GF-D8 (cell line): ENCODE measurements at regions not wholly inside any gene's neighbourhood (a gene's known extent, or its start where the extent isn't known, plus 50 kb on each side); places are given as distances from the start of the nearest gene placed in this dataset.

Experiments used
- DNase-seq: peaks from one replicate; lab custom pipeline; 2025; lab: John Stamatoyannopoulos, UW

DNA sequence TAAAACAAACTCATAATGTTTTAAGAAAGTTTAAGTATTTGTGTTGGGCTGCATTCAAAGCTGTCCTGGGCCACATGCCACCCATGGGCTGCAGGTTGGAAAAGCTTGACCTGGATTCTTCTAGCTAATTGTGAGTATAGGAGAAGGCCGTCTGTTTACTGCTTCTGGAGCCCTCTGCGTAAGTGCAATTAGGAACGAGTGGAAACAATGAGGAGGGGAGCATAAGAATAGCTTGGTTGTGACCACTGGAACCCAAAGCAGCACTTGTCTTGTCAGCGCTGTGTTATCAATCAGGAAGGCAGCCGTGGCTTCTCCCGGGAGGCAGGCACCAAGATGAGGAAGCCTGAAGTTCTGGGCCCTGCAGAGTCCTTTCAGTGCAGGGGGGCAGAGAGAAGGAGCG is 110.4 kb upstream of the MBNL2 start:
- DNase-seq = no peak

DNA sequence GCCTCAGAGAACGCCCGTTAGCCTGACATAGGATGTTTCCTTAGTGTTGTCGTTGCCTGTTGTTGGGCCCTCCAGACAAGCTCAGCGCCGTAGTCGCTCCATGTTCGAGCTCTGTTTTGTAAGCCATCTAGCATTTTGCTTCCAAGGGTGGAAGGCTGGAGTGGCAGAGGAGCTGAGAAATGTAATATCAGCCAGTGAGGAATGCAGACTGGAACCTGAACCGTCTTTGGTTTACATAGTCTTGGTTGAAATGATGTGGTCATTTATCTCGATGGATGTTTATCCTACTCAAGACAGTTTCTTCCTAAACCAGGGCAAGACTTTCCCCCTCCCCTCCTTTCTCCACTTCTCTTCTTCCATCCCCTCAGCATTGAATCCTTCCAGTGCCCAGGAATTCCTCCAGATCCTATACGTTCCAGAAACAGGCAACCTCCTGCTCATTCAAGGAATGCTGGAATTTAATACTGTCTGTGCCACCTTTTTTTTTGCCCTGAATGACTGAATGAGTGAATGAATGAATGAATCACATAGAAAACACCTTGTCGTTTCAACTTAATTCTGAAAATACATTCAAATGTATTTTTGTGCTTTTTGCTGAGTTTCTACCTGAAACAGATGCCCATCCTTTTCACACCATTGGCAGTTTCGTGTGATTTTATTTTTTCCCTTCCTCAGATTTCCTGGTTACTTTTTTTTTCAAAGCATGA is 109.5 kb upstream of the MBNL2 start:
- no peak for DNase-seq

DNA sequence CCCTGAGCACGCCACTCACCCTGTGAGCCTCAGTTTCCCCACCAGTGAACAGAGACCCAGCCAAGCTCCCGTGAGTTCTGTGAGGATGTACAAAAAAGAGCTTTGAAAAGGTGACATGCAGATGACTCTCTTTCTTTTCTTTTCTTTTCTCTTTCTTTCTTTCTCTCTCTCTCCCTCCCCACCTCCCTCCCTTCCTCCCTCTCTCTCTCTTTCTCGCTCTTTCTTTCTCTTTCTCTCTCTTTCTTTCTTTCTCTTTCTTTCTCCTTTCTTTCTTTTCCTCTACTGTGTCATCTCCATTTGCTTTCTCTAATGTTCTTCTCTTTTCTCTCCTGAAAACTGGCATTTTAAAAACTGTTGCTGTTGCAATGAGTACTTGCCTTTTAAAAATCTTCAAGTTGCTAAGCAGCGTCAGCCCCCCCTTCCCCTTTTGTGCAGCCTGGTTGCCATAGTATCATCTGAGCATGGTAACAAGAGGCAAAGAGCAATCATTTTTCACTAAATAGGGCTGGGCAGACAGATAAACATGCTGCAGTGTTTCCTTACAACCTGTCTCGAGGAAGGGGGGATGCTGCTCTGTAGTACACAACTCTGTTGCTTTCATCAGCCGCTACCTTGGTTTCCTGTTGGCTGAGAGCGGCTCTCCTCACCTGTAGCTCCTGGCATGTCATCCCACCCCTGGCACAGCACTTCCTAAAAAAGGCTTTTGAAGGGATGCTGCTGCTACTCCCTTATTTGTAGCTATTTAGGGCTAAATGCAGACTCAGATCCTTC is 108.7 kb upstream of the MBNL2 start:
- DNase-seq = no peak

DNA sequence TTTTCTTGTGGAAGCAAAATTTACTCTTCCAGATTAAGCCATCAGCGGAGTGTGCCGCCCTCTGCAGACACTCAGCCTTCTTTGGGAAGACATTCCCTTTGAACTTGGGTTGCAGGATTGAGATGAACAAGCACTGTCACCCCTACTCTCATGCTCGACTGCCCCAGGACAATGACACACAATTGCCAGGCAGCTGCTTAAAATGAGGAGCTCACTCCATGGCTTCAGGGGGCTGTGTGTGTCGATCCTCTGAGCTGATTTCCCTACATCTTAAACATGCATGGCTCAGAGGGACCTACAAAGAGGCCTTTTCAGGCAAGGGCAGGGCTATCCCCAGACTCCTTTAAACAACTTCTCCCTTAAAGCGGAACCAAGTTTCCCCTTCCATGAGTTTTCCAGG is 107.5 kb upstream of the MBNL2 start:
- DNase-seq = no peak

DNA sequence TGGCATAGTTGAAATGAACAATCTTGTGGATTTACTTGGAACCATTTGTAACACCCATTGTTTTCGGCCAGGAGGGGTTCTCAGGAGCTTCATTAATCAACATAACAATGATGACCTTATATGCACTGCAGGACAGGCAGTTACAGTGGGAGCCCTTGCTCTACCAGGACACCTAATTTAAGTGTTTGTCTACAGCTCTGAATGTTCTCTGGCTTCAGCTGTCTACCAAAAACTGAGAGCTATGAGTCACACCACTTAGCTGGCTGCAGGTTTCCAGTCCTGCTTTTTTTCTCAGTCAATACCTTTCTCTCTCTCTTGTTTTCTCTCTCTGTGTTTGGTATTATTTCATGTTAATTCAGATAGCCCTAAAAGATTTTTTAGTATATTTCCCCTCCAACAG is 105.4 kb upstream of the MBNL2 start:
- DNase-seq = no peak

DNA sequence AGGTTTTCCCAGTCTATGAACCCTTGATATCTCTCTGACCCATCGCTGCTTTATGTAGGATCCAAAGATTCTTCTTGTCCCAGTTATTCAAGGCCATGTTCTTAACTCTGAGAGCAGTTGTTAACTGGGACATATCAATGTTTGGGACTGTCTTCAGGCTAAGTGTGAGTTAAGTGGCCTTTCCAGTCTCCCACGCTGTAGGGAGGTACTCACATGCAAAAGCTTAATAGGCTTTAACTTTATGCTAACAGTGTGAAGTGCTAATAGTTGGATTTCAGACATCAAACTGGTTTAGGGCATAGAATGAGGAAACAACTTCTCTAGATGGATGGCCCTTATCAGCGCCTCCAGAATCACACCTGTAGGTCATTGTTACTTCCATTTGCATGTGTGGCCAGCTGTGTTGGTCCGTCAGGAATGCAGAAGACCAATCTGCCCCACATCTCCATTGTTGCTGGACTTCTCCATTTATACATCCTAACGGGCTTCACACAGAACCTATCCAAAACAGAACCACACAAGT is 104.7 kb upstream of the MBNL2 start:
- DNase-seq = no peak

DNA sequence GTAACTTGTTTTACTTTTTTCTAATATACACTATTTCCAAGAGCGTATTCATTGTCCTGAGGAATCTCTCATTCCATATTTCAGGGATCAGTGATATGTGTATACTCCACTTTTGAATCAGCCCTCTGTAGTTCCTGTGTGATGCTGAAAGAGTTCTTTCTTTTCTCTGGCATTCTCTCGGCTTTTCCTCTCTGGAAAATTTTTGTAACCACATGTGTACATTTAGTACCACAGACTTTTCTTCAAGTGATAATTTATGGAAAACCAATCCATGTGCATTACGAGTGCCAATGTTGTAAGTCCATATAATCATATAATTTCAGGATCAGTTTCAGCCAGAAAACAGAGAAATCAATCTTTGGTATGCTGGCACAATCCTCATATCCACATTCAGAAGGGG is 102.2 kb upstream of the MBNL2 start:
- no peak for DNase-seq

DNA sequence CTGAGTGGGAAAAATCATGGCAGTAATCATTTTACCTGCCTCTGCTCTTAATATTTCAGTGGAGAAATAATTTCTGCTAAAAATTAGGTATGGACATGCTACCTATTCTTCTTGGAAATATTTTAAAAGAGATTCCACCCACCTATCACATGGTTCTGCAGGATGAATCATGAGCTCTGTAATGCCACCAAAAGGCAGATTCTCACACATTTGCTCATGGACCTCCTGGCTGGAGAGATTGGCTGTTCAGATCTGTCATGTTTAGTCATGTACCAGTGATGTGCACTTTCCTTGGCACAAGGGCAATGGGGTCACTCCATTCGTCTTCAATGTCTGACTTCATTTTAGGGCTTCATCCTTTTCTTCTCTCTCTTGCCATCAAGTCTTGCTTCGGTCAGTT is 101.8 kb upstream of the MBNL2 start:
- DNase-seq = no peak

DNA sequence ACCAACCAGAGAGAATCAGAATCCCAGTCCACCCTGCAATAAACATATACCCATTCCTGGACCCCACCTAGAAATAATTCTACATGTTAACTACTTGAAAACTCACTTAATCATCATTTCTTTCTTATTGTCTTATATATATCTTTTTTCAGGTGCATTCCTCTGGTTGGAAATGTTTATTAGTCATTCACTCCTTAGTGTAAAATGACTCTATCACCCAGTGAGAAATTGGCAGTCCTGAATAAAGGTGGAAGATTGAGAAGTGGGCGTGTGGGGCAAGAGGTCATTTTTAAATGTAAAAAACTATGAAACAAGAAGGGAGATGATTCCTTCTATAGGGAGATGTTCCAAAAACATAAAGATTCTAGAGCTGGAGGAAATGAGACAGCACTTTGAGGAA is 101.2 kb upstream of the MBNL2 start:
- DNase-seq = no peak

DNA sequence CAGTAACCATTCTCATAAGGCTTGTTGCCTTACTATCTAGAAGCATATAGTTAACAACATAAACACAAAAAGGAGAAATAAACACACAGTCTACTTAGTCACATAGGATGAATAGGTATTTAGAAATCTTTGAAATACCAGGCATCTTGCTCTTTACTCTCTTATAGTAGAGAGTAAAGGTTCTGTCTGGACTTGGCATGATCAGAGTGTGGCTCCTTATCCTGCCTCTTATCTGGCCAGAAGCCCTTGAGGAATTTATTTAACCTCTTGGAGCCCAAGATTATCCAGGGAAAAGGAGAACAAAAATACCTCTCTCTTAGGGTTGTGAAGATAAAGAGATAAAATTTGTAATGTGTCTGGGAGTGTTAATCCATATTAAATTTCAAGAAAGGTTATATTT is 100.2 kb upstream of the MBNL2 start:
- DNase-seq = no peak

DNA sequence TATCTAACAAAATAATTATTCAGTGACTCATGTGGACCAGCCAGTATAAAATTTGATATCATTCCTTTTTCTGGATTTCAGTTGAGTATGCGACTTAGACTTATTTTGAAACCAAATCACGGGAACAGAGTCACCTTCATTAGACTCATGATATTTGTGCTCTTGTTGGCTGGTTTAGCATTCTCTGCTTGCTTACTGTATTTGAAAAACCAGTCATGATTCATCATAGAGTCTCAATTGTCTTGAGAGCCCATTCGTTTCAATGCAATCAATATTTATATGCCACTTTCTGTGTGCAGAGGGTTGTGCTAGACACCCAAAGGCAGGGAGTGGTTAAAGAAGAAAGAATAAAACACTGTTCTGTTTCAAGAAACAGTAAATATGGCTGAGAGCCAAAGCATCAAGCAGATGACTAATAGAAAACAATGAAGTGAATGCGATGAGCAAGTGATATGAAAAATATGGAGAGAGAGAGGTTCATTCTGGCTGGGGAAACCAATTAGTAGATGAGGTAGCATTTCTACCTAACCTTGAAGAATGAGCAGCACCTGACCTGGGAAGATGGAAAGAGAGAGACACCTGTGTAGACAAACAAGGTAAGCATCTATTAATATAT is 99.6 kb upstream of the MBNL2 start:
- no peak for DNase-seq

DNA sequence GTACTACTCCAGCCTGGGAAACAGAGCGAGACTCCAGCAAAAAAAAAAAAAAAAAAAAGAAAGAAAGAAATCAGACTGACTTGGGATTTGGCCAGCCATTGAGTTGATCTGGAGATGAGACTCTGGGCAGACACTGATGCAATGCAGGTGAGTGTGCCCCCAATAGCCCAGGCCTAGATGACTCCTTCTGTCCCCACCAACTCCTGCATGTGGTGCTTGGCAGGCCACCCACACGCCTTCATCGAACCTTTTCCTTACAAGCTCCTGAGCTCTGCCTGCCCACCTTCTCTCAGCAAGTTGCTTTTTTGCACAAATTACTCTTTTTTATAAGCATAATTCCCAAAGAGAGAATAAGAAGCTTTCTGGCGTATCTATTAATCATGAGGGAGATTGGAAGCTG is 97.9 kb upstream of the MBNL2 start:
- no peak for DNase-seq

DNA sequence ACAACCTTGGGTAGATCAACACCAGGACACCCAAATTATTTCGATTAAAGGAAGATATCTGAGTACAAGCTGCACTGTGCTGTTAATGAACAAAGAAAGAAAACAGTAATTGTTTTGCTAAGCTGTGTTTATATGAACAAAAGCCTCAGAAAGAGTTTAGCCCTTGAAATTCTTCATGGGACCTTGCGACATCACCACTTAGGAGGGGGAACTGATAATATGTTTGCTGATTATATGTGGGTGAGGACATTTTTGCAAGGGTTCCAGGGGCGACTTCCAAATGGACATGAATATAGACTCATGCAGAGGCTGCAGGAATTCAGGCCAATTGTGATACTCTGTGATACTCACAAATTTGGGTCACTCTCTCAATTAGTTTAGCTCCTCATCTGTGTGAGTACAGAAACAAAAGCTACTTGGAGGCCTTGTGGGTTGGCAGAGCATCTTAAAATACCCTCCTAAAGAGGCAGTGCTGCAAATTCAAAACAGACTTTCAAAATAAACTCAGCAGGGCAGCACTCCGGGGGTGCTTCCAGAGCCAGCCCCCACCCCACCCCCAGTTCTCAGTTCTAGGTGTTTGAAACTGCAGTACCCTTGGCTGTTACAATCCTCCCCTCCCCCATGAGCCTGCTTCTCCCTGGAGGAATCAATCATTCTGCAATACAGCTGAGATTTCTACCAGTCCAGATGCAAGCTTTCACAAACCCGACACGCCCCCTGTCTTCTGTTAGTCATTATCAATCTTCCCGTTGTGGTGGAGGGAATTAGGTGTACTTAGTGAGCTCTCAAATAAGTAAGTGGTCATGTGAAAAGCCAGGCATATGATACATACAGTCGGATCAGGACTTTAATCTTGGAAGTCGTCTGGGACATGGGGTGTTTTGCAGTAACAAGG is 97.0 kb upstream of the MBNL2 start:
- no peak for DNase-seq

DNA sequence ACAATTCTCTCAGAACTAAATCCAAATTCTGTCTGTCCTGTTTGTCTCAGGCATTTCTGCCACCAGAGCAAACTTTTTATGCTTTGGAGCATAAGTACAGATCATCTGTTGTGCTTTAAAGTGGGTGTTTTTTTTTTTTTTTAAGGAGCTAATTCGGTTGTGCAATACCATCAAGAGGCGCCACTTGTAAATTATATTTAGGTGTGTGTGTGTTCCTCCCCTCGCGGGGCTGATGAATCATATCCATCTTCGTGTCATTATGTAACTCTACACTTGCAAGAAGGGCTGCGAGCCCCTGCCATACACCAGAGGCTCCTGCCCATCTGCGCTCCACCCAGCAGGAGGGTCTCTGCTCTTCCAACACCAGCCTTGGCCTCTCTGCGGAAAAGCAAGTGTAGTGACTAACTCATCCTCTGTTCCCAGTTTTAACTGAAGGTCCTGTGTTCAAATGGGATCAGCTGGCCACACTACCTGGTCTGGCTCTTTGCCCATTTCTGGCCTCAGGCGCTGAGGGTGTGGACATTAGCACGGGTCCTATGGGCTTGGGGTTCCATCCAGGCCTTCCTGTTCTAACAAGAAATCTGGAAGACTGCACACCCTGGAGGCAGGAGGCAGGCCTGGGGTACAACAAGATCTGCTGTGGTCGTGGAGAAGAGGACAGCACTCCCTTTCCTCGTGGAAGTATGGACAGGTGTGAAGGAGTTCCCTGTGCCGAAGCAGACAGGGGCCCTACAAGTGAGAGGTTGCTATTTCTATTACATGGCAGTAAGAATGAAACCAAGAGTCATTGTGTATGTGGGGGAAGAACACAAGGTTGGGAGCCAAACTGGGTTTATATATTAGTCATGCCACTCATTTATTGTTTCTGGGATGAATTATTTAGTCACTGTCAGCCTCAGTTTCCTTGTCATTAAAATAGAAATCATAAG is 96.1 kb upstream of the MBNL2 start:
- no peak for DNase-seq

DNA sequence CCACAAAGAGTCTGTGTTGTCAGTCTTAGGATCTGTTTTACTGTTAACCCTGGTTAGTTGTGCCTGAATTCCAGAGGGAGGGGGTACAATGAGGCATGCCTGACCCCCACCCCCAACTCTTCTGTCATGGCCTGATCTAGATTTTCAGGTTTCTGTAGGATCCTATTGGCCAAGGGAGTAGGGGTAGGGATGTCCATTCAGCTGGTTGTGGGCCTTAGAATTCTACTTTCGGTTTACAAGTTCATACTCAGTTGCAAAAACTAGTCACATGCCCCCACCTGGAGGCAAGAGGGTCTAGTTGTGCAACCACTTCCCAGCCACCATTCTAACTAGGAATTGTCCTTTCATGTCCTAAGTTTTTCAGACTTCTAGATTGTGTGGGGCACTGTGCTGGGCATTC is 94.3 kb upstream of the MBNL2 start:
- DNase-seq = no peak

DNA sequence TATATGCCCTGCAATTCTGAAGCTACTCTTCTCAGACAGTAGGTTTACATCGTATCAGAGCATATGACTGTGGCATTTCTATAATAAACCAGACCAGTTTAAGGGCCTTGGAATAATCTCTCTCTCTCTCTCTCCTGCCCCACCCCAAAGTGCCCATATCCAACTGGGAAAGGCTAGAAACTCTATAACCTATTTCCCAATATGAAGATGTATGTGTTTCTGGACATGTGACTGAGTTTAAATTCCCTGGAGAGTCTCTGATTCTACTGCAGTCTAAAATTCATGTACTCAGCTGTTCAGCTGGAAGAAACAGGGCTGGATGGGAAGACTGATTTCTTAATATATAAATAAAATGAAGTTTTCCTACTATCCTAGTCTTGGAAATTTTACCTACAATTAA is 91.9 kb upstream of the MBNL2 start:
- DNase-seq = no peak

DNA sequence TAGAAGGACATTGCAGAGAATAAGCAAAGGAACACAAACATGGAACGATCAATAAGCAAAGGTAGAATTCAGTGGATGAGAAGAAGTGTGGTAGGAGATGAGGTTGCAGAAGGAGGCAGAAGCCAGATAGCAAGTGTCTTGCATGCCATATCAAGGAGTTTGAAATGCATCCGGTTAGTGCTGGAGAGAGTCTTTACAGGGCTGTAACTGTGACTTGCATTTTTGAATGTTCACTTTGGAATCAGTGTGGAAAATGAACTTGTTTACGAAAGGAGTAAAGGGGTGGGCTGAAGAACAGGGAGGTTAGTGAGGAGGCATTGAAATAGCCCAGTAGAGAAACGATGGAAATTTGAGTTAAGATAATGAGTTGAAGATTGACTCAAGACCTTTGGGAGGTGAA is 90.7 kb upstream of the MBNL2 start:
- no peak for DNase-seq

DNA sequence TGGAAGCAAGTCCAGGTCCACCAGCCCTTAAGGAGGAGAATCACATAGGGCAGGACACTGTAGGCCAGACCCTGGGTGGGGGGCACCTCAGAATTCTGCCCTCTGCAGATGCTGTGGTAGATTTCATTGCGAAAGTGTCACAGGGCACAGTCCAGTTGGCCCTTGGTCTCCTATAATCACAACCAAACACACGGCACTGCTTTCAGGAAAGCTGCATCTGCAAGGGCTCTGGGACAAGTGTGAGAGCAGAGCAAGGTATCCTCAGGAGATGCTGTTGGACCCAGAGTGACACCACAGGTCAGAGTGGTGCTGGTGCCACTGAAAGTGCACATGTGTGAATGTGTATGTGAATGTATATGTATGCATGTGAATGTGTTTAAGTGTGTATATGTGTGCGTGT is 88.6 kb upstream of the MBNL2 start:
- no peak for DNase-seq

DNA sequence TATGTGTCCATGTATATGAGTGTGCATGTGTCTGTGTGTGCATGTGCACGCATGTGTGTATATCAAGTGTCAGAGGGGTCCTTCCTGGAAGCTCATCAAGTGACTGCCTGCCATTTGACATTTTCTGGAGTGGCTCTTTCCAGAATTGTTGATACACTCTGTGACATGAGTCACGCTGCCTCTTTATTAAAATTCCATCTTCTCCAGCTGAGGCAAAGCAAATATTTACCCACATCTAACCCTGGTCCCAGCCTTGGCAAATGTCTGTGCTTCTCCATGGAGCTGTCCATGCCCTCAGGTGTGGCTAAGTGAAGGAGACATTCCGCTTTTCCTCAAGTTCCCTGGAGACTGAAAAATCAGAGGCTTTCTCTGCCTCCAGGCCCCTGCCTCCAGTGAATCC is 88.2 kb upstream of the MBNL2 start:
- DNase-seq = no peak

DNA sequence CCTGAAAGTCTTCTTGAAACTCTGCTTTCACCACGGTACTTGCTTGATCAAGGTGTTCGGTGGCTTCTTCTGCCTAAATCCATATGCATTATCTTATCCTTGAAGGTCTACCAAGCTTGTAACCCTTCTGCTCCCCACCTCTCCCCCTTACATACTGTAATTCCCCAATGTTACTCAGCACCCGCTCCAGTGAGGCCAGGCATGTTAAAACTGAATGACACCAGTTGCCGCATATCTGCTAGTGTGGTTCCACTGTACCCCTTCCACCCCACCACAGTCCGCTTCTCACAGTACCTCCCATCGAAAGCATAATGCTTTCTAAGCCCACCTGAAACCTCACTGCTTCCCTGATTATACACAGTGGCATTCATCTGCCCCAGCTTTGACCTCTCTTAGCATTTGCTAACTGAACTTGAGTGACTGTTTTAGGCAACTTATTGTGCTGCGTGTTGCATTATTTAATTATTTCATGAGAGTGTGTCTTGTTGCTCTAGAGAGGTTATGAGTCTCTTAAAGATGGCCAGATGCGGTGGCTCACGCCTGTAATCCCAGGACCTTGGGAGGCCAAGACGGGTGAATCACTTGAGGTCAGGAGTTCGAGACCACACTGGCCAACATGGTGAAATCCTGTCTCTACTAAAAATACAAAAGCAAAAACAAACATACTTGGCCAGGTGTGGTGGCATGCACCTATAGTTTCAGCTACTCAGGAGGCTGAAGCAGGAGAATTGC is 87.6 kb upstream of the MBNL2 start:
- DNase-seq = no peak
